Mucosa of descending colon (tissue), 3 donors: ENCODE measurements at regions not wholly inside any gene's neighbourhood (a gene's known extent, or its start where the extent isn't known, plus 50 kb on each side); places are given as distances from the start of the nearest gene placed in this dataset.

Experiments
- ATAC-seq: fragments of 200-7000 bp; cut with Tn5 transposase; one replicate; pipeline ENCODE4 v1.9.1; 2020; ENCODE audit warnings: mild to moderate bottlenecking, moderate library complexity
- DNase-seq, 3 donors: peaks; one replicate each; pipeline ENCODE4 v3.0.0-alpha.2; 2020
- H3K36me3 ChIP-seq: fragments of 200-600 bp; one replicate; pipeline ENCODE4 v1.8.0; 2021; ENCODE audit warnings: low read depth, mild to moderate bottlenecking
- H3K4me1 ChIP-seq: fragments of 200-600 bp; one replicate; pipeline ENCODE4 v1.8.0; 2021; ENCODE audit warnings: low read depth, mild to moderate bottlenecking
- H3K4me3 ChIP-seq: fragments of 200-600 bp; one replicate; pipeline ENCODE4 v1.8.0; 2021; ENCODE audit warnings: mild to moderate bottlenecking
- H3K9me3 ChIP-seq: fragments of 200-600 bp; one replicate; pipeline ENCODE4 v1.8.0; 2021; ENCODE audit warnings: mild to moderate bottlenecking
- intact Hi-C, 2 donors: fragments of 100-400 bp; cut with DNase I in 1 of 2; cut with micrococcal nuclease in 1 of 2; formaldehyde crosslinking; loops; one replicate each; pipeline versions ENCODE4 v1.11.0 to v1.11.1; 2022; cut with DNase I, micrococcal nuclease
- TF ChIP-seq, protein P1 (sequence below): fragments of 200-600 bp; IDR thresholded peaks from one replicate; pipeline ENCODE4 v1.8.0; 2022; ENCODE audit warnings: antibody characterized with exemption, mild to moderate bottlenecking
- donor health status: DM: no; HTN: no; CAD: no; lungs with moderate emphysema.
- donor health status: DM: no; HTN: no; CAD: no.
- donor health status: DM: no; HTN: yes; CAD: no.

GRCh38 chr18:48468151-48468550 is 59.0 kb upstream of the ZBTB7C start:
- Histone ChIP-seq H3K4me1 (no peaks in the 10 kb centered on the region), H3K36me3 (no peaks in the 10 kb centered on the region), H3K9me3 (peaks cover 2% of the 10 kb centered on the region), H3K4me3 (no peak overlapping the region)
- intact Hi-C loops = no loop called here
- TF ChIP-seq, protein P1, sequence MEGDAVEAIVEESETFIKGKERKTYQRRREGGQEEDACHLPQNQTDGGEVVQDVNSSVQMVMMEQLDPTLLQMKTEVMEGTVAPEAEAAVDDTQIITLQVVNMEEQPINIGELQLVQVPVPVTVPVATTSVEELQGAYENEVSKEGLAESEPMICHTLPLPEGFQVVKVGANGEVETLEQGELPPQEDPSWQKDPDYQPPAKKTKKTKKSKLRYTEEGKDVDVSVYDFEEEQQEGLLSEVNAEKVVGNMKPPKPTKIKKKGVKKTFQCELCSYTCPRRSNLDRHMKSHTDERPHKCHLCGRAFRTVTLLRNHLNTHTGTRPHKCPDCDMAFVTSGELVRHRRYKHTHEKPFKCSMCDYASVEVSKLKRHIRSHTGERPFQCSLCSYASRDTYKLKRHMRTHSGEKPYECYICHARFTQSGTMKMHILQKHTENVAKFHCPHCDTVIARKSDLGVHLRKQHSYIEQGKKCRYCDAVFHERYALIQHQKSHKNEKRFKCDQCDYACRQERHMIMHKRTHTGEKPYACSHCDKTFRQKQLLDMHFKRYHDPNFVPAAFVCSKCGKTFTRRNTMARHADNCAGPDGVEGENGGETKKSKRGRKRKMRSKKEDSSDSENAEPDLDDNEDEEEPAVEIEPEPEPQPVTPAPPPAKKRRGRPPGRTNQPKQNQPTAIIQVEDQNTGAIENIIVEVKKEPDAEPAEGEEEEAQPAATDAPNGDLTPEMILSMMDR = no peak
- ATAC-seq = no peak
- DNase-seq = no peak

DNA sequence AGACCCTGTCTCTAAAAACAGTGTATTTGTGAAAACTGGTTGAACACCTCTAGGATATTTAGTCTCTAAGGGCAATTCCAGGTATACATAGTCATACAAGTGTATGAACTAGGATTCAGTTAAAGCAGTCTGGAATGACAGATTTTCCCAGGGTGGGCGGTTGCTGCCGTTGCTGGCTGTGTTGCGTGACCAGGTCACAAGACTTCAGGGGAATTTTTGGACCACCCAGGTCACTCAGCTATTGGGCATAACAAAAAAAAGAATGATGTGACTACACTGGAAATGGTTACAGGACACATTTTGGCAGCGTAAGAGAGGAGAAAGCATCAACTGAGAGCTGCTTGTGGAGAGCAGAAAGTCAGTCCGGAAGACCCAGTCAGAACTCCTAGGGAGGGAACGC is 58.0 kb upstream of the ZBTB7C start:
- intact Hi-C loops = no loop called here
- DNase-seq (no peak), ATAC-seq (no peak)
- TF ChIP-seq, protein P1 = no peak
- no peak overlapping the region for H3K4me3 ChIP-seq
- H3K36me3 ChIP-seq = no peaks in the 10 kb centered on the region
- H3K4me1 ChIP-seq = no peaks in the 10 kb centered on the region
- no peaks in the 10 kb centered on the region for H3K9me3 ChIP-seq

DNA sequence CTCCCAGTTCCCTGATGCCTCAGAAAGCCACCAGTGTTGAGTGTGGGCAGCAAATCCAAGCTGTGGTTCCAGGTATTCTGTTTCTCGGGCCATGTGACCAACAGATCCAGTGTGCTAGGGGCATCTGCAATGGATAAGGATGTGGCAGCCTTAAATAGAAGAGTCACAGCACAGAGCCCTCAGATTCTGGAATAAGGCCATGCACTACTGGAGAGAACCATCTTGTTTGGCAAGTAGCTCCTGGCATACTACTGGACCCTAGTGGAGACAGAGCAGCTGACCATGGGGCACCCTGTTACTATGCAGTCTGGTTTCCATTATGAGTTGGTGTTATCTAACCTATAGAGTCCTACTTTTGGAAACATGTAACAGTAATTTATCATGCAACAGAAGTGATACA is 53.3 kb upstream of the ZBTB7C start:
- Histone ChIP-seq H3K9me3 (no peaks in the 10 kb centered on the region), H3K4me3 (no peak overlapping the region), H3K36me3 (no peaks in the 10 kb centered on the region), H3K4me1 (no peaks in the 10 kb centered on the region)
- TF ChIP-seq, protein P1 = no peak
- intact Hi-C loops = no loop called here
- DNase-seq (no peak), ATAC-seq (no peak)

GRCh38 chr18:48460929-48461583 is 51.9 kb upstream of the ZBTB7C start:
- peaks cover 4% of the 10 kb centered on the region for H3K4me1 ChIP-seq
- DNase-seq (no peak), ATAC-seq (peak; percentile 33)
- TF ChIP-seq, protein P1 = no peak
- H3K9me3 ChIP-seq = no peaks in the 10 kb centered on the region
- intact Hi-C loops = no loop called here
- H3K4me3 ChIP-seq = no peak overlapping the region
- H3K36me3 ChIP-seq = no peaks in the 10 kb centered on the region

DNA sequence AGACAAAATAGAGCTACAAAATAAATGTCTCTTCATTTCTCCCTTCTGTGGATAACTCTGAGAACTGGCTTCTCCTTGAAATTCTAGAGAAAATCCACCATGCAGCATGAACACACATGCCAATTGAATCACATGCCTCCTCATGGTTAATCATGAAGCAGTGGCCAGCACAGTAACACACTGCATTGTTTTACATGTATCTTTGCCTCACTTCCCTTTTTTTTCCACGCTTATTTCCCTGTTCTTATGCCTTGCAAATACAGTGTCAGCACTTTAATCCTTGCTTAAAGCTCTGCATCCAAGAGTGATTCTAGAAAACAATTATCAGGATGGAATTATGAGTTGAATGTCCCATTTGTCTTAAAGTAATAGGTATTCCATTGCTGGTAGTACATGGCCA is 50.3 kb upstream of the ZBTB7C start:
- peaks cover 4% of the 10 kb centered on the region for H3K4me1 ChIP-seq
- no peak for DNase-seq
- H3K36me3 ChIP-seq = no peaks in the 10 kb centered on the region
- intact Hi-C loops = no loop called here
- TF ChIP-seq, protein P1 = no peak
- ATAC-seq = no peak
- no peaks in the 10 kb centered on the region for H3K9me3 ChIP-seq
- no peak overlapping the region for H3K4me3 ChIP-seq

DNA sequence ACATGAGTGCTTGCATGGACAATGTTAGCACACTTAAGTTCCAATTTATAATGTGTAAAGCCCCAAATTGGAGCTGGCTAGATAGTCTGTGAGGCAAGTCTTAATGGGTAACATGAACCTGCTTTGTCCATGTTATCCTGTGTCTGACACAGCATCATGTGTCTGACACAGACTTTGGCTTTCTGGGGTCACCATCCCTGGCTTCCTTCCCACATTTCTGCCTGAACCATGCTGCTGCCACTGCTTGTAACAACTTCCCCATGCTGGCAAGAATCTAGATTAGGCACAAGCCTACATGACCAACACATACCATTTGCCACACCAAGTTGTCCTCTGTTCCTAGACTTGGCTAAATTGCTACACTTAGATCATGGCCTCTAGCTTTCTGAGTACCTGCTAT is 49.8 kb upstream of the ZBTB7C start:
- TF ChIP-seq, protein P1 = no peak
- H3K36me3 ChIP-seq = no peaks in the 10 kb centered on the region
- H3K4me1 ChIP-seq = peaks cover 4% of the 10 kb centered on the region
- H3K9me3 ChIP-seq = no peaks in the 10 kb centered on the region
- no peak for DNase-seq
- intact Hi-C loops = no loop called here
- no peak for ATAC-seq
- no peak overlapping the region for H3K4me3 ChIP-seq
